KBM-7 (cell line): ENCODE measurements at regions not wholly inside any gene's neighbourhood (a gene's known extent, or its start where the extent isn't known, plus 50 kb on each side); places are given as distances from the start of the nearest gene placed in this dataset.

ENCODE experiments used
- DNase-seq: peaks from one replicate; pipeline ENCODE4 v3.0.0-alpha.2; 2015
- in situ Hi-C: fragments of 300-500 bp; cut with MboI; formaldehyde crosslinking; loops from 2 replicates; pipeline ENCODE4 v1.14.3; 2020; ENCODE audit warnings: low sequenced_read_pairs, low pct_unique_long_range_greater_than_20kb, mixed read lengths

- DNase-seq, result no peak
- in situ Hi-C loops, result no loop called here
Observed at GRCh38 chr7:85512790-85513189, 325.9 kb upstream of the SEMA3D start.

- DNase-seq, result no peak
- in situ Hi-C loops, result no loop called here
Observed at GRCh38 chr7:85510287-85510686, 323.4 kb upstream of the SEMA3D start.

GRCh38 chr7:85509476-85509875, 322.6 kb upstream of the SEMA3D start:
- DNase-seq, result no peak
- in situ Hi-C loops, result no loop called here

- in situ Hi-C loops, result no loop called here
- no peak for DNase-seq
Observed at GRCh38 chr7:85508642-85509410, 322.0 kb upstream of the SEMA3D start.

GRCh38 chr7:85498031-85498430, 311.2 kb upstream of the SEMA3D start:
- in situ Hi-C loops, result no loop called here
- no peak for DNase-seq

GRCh38 chr7:85489498-85489897, 302.6 kb upstream of the SEMA3D start:
- DNase-seq, result no peak
- in situ Hi-C loops, result no loop called here

- in situ Hi-C loops, result no loop called here
- DNase-seq, result no peak
Observed at GRCh38 chr7:85488406-85488805, 301.6 kb upstream of the SEMA3D start.

- DNase-seq, result no peak
- in situ Hi-C loops, result no loop called here
Observed at GRCh38 chr7:85483177-85483576, 296.3 kb upstream of the SEMA3D start.

GRCh38 chr7:85480666-85481065, 293.8 kb upstream of the SEMA3D start:
- in situ Hi-C loops, result no loop called here
- no peak for DNase-seq

- DNase-seq, result no peak
- in situ Hi-C loops, result no loop called here
Observed at GRCh38 chr7:85479918-85480643, 293.2 kb upstream of the SEMA3D start.

- in situ Hi-C loops, result no loop called here
- DNase-seq, result no peak
Observed at GRCh38 chr7:85478530-85478929, 291.7 kb upstream of the SEMA3D start.

- in situ Hi-C loops, result no loop called here
- DNase-seq, result no peak
Observed at GRCh38 chr7:85475476-85475875, 288.6 kb upstream of the SEMA3D start.

- in situ Hi-C loops, result no loop called here
- peak; percentile 85 for DNase-seq
Observed at GRCh38 chr7:85475071-85475470, 288.2 kb upstream of the SEMA3D start.

- in situ Hi-C loops, result no loop called here
- no peak for DNase-seq
Observed at GRCh38 chr7:85474234-85474633, 287.4 kb upstream of the SEMA3D start.

GRCh38 chr7:85471740-85472139, 284.9 kb upstream of the SEMA3D start:
- in situ Hi-C loops, result no loop called here
- DNase-seq, result peak; percentile 90

GRCh38 chr7:85471307-85471706, 284.5 kb upstream of the SEMA3D start:
- in situ Hi-C loops, result no loop called here
- no peak for DNase-seq

- in situ Hi-C loops, result no loop called here
- DNase-seq, result no peak
Observed at GRCh38 chr7:85469446-85470010, 282.7 kb upstream of the SEMA3D start.

- DNase-seq, result peak; percentile 45
Observed at GRCh38 chr7:85464042-85464651, 277.3 kb upstream of the SEMA3D start.

GRCh38 chr7:85462671-85463070, 275.8 kb upstream of the SEMA3D start:
- no peak for DNase-seq
- in situ Hi-C loops, result no loop called here

More at GRCh38 chr7:85464042-85464651, 277.3 kb upstream of the SEMA3D start:
- in situ Hi-C loops, result no loop called here

GRCh38 chr7:85457911-85458310, 271.1 kb upstream of the SEMA3D start:
- DNase-seq, result no peak
- in situ Hi-C loops, result no loop called here
